GM12874 (cell line): ENCODE measurements at regions not wholly inside any gene's neighbourhood (a gene's known extent, or its start where the extent isn't known, plus 50 kb on each side); places are given as distances from the start of the nearest gene placed in this dataset.

ENCODE experiments used
- TF ChIP-seq, protein P1 (sequence below): IDR thresholded peaks from 2 replicates; pipeline ENCODE4 v1.5.1; 2011; ENCODE audit warnings: low read depth, mild to moderate bottlenecking, control low read depth, low read length, moderate library complexity; ENCODE audit not compliant: insufficient read depth

GRCh38 chr6:28585335-28585734 is 59.7 kb downstream of the GPX5 start:
- TF ChIP-seq, protein P1, sequence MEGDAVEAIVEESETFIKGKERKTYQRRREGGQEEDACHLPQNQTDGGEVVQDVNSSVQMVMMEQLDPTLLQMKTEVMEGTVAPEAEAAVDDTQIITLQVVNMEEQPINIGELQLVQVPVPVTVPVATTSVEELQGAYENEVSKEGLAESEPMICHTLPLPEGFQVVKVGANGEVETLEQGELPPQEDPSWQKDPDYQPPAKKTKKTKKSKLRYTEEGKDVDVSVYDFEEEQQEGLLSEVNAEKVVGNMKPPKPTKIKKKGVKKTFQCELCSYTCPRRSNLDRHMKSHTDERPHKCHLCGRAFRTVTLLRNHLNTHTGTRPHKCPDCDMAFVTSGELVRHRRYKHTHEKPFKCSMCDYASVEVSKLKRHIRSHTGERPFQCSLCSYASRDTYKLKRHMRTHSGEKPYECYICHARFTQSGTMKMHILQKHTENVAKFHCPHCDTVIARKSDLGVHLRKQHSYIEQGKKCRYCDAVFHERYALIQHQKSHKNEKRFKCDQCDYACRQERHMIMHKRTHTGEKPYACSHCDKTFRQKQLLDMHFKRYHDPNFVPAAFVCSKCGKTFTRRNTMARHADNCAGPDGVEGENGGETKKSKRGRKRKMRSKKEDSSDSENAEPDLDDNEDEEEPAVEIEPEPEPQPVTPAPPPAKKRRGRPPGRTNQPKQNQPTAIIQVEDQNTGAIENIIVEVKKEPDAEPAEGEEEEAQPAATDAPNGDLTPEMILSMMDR: no peak

DNA sequence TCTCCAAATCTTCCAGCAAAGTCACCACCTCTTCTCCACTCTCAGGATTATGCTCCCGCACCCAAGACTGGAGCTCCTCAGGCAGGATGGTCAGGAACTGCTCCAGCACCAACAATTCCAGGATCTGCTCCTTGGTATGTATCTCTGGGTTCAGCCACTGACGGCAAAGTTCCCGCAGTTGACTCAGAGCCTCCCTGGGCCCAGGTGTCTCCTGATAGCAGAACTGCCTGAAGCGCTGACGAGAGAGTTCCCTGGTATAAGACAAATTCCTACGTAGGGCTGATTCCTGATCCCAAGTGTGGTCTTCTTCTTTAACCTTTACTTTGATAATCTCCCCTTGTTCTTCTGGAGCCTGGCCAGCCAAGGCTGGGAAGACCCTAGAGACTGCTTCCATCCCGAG is 60.6 kb downstream of the GPX5 start:
- TF ChIP-seq, protein P1: no peak

DNA sequence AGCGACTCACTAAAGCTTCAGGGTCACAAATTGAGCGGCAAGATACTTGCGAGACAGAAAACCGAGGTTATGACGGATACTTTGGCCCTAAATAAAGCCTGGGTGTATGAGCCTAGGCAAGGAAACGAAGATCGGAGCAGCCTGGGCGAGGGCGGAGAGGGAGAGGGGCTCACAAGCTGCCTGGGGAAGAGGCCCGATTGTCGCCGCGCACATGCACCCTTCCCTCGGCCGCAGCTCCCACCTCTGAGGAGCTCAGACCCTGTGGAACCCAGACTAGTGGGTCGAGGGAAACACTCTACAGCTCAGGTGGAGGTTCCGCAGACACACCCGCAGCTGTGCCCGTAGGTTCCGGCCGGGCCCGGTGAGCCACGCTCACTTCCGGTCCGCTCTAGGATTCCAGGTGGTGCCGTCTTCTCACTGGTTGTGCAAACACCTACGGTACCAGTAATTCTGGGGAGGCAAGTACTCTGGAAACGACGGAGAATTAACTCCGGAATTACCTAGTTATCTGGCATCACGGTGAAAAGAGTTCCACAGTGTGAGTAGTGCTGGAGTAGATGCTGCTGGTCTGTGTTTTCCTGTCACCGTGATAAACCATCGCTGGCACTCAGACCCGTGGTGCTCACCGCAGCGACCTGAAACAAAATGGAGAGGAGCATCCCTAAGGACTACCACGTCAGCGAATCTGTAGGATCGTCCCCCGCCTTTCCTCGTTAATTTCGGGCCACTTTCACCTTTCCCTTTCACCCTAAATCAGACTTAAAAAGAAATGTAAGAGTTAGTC is 61.5 kb downstream of the GPX5 start:
- TF ChIP-seq, protein P1: no peak

- TF ChIP-seq, protein P1: no peak
Measured at GRCh38 chr6:28587746-28588075, 62.0 kb downstream of the GPX5 start.

DNA sequence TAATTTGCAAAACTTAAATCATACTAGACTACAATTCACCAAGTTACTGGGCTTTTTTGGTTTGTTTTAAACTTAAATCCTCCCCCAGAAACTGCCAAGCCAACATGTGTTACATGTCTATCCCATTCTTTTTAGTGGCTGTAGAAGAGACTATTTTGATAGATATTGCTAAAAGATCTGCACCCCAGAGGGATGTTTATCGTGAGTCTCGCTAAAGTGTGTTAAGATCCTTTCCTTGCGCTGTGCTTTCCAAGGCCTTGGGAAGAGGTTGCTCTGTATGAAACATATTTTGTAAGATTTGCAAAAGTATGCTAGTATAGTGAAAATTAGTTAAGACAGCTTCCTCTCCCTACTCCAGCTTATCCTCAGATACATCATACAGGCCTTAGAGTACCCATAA is 63.0 kb downstream of the GPX5 start:
- TF ChIP-seq, protein P1: no peak

DNA sequence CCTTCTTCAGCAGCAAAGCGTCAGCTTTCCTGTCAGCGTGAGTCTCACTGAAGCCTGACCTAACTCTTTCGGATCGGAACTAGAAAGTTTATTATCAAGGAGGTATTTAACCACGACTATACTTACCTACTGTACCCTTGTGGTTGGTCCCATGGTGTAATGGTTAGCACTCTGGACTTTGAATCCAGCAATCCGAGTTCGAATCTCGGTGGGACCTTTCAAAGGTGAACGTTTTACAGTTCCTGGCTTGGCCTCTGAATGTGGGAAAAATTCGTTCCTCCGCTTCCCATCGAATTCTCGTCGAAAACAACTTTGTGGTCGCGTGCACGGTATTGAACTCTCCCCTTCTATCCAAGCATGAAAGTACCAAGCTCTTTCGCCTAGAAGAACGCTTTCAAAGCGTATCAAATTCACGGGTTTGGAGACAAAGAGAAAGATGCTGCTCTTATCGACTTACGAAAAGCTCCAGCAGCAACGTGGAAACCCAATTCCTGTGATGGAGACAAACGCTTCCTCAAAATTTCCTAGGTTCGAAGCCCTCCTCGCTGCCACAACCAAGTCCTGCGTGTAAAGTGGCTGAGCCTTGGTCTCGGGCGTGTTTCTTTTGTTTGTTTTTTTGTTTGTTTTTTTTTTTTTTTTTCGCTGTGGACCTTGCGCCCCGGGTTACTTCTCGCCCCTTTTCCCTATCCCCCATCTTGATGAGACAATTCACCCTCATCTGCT is 63.7 kb downstream of the GPX5 start:
- TF ChIP-seq, protein P1: no peak

DNA sequence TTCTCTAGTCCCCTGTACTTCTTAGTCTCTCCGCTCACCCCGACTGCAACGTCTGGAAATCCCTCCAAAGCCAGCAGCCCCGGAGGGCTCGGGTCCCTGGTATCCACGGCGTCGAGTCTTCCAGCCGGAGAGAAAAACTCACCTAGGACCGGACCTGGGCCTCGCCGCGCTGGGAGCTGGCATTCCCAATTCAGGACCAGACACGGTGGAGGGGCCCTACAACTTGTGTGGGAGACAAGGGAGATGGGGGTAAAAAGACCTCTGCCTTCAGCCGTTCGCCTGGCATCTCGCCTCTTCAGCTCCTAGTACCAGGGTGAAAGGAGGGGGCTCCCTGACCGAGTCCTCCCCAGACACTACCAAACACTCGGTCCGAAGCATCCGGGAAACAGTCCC is 64.3 kb downstream of the GPX5 start:
- TF ChIP-seq, protein P1: no peak
